ENCODE measurements at regions not wholly inside any gene's neighbourhood (a gene's known extent, or its start where the extent isn't known, plus 50 kb on each side); places are given as distances from the start of the nearest gene placed in this dataset.

DNA sequence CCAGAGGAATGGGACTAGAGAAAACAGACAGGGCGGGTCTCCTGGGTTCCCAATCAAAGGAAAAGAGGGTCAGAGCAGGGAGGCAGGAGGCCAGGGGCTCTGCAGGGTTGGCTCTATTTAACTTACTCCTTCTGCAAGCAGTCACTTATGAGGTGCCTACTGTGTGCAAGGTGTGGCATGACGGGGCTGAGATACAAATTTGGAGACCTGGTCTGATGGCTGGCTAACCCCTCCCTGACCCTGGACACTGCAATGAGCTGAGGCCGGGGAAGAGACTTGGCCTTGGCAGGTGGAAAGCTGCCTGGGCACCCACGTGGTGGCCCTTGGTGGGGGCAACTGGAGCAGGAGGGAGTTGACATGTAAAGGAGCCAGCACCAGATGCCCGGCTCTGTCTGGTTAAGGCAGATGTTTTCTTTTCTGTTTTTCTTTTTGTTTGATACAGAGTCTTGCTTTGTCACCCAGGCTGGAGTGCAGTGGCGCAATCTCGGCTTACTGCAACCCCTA, 148.5 kb upstream of the GATA6 start:
- no peak for TF ChIP-seq POLR2AphosphoS5 (IDR thresholded peaks at IDR 0.05)
- TF ChIP-seq, protein P1, sequence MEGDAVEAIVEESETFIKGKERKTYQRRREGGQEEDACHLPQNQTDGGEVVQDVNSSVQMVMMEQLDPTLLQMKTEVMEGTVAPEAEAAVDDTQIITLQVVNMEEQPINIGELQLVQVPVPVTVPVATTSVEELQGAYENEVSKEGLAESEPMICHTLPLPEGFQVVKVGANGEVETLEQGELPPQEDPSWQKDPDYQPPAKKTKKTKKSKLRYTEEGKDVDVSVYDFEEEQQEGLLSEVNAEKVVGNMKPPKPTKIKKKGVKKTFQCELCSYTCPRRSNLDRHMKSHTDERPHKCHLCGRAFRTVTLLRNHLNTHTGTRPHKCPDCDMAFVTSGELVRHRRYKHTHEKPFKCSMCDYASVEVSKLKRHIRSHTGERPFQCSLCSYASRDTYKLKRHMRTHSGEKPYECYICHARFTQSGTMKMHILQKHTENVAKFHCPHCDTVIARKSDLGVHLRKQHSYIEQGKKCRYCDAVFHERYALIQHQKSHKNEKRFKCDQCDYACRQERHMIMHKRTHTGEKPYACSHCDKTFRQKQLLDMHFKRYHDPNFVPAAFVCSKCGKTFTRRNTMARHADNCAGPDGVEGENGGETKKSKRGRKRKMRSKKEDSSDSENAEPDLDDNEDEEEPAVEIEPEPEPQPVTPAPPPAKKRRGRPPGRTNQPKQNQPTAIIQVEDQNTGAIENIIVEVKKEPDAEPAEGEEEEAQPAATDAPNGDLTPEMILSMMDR (IDR thresholded peaks at IDR 0.05 in 8 of 11, conservative IDR thresholded peaks at IDR 0.05 in 3 of 11), result no peak
- TF ChIP-seq POLR2A (IDR thresholded peaks at IDR 0.05), result no peak
- WGBS, 5 donors, result 75 to 83% (median 78%) methylated on average over 6 to 7 of the region's 7 CpGs
- Histone ChIP-seq H3K9me3 (peaks cover 0 to 7% (median 0%) of the 10 kb centered on the region in 8 donors), H3K4me3 (no peak overlapping the region), H3K27me3 (replicated peaks in 1 of 7) (no peaks in the 10 kb centered on the region), H3K36me3 (no peaks in the 10 kb centered on the region), H3K4me1 (peaks cover 0 to 9% (median 0%) of the 10 kb centered on the region in 6 donors), H3K27ac (peak overlapping the region in 5 of 8 donors; percentile 11 to 54 (median 29))
- no peak for DNase-seq
- intact Hi-C loops (cut with DNase I; ENCODE audit: low total_unique reads), result loop anchor here (10.0 kb wide), 1 partner anchor 144 kb away; the partner anchor contains the start of gene GATA6

DNA sequence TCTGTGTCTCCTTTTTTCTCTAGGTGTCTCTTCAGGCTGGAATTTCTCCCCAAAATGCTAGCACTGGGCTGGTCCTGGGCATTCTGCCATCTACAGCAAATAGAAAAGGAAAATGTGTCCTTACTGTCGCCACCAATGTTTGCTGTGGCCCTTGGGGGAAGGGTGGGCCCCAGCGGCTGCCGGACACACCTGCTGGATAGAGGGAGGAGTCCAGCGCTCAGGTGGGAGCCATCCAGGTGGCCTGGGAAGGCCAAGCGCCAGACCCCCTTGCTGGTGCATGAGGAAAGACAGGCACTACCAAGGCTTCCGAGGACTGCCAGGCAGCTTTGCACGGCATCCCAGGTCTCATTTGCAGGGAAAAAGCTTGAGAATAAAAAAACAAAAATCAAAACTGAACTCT, 147.7 kb upstream of the GATA6 start:
- Histone ChIP-seq H3K27me3 (replicated peaks in 1 of 7) (no peaks in the 10 kb centered on the region), H3K9me3 (no peaks in the 10 kb centered on the region), H3K4me1 (peaks cover 0 to 9% (median 0%) of the 10 kb centered on the region in 6 donors), H3K36me3 (no peaks in the 10 kb centered on the region), H3K4me3 (no peak overlapping the region), H3K27ac (peak overlapping the region in 3 of 8 donors; percentile 27 to 54 (median 38))
- 68 to 85% (median 81%) methylated on average over 7 of the region's 7 CpGs for WGBS, 5 donors
- no peak for DNase-seq
- TF ChIP-seq POLR2A (IDR thresholded peaks at IDR 0.05) (no peak), POLR2AphosphoS5 (IDR thresholded peaks at IDR 0.05) (no peak)
- TF ChIP-seq, protein P1 (IDR thresholded peaks at IDR 0.05 in 8 of 11, conservative IDR thresholded peaks at IDR 0.05 in 3 of 11), result no peak
- intact Hi-C loops (cut with DNase I; ENCODE audit: low total_unique reads), result loop anchor here (10.0 kb wide), 1 partner anchor 143 kb away; the partner anchor contains the start of gene GATA6

DNA sequence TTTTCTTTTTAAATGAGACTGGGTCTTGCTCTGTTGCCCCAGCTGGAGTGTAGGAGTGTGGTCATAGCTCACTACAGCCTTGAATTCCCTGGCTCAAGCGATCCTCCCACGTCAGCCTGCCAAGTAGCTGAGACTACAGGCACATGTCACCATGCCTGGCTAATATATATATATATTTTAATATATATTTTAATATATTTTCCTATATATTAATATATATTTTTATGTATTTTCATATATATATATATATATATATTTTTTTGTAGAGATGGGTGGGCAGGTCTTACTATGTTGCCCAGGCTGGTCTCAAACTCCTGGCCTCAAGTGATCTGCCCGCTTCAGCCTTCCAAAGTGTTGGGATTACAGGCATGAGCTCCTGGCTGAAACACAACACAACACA, 144.5 kb upstream of the GATA6 start:
- H3K4me1 ChIP-seq, result peaks cover 0 to 9% (median 0%) of the 10 kb centered on the region in 6 donors
- H3K9me3 ChIP-seq, result no peaks in the 10 kb centered on the region
- TF ChIP-seq POLR2AphosphoS5 (IDR thresholded peaks at IDR 0.05) (no peak), POLR2A (IDR thresholded peaks at IDR 0.05) (no peak)
- TF ChIP-seq, protein P1 (IDR thresholded peaks at IDR 0.05 in 8 of 11, conservative IDR thresholded peaks at IDR 0.05 in 3 of 11), result no peak
- H3K36me3 ChIP-seq, result no peaks in the 10 kb centered on the region
- H3K4me3 ChIP-seq, result no peak overlapping the region
- intact Hi-C loops (cut with DNase I; ENCODE audit: low total_unique reads), result loop anchor here (10.0 kb wide), 1 partner anchor 140 kb away; the partner anchor contains the start of gene GATA6
- no peak for DNase-seq
- H3K27ac ChIP-seq, result no peak overlapping the region
- H3K27me3 ChIP-seq (replicated peaks in 1 of 7), result no peaks in the 10 kb centered on the region
- 72 to 86% (median 75%) methylated on average over 3 of the region's 3 CpGs for WGBS, 5 donors

DNA sequence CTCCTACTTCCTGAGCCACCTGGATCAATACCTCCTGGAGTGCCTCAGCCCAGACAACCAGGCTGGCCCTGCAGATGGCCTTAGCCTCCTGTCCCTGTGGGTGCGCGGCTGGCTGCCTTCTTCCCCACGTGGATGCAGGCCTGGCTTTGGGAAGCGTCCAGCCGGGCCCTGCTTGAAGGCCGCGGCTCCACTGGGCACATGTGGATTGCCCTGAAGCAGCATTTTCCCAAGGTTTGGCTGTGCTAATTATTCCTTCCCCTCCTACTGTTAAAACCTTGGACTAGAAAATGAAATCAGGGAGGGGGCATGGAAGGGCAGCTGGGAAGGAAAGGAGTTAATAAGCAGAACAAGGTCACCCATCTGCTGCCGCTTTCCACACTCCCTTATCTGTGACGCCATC, 143.0 kb upstream of the GATA6 start:
- Histone ChIP-seq H3K36me3 (no peaks in the 10 kb centered on the region), H3K27me3 (replicated peaks in 1 of 7) (no peaks in the 10 kb centered on the region), H3K27ac (peak overlapping the region in 7 of 8 donors; percentile 61 to 90 (median 84)), H3K4me3 (no peak overlapping the region), H3K4me1 (peaks cover 0 to 9% (median 0%) of the 10 kb centered on the region in 6 donors), H3K9me3 (no peaks in the 10 kb centered on the region)
- intact Hi-C loops (cut with DNase I; ENCODE audit: low total_unique reads), result loop anchor here (10.0 kb wide), 1 partner anchor 138 kb away; the partner anchor contains the start of gene GATA6
- 58 to 90% (median 75%) methylated on average over 9 of the region's 9 CpGs for WGBS, 5 donors
- TF ChIP-seq POLR2A (IDR thresholded peaks at IDR 0.05) (no peak), POLR2AphosphoS5 (IDR thresholded peaks at IDR 0.05) (peak; percentile 73 to 86 (median 81))
- DNase-seq, result peak; percentile 88
